AG04449 (cell line): ENCODE measurements at regions not wholly inside any gene's neighbourhood (a gene's known extent, or its start where the extent isn't known, plus 50 kb on each side); places are given as distances from the start of the nearest gene placed in this dataset.

Source experiments
- CTCF ChIA-PET: fragments of 350-600 bp; formaldehyde crosslinking; extraction: SDS; loops from one replicate; lab custom pipeline; 2021; ENCODE audit warnings: antibody characterized with exemption; lab: Yijun Ruan, JAX
- POLR2A ChIA-PET: fragments of 400-600, 350-600 bp; formaldehyde crosslinking; extraction: SDS; loops from one replicate; lab custom pipeline; 2020; ENCODE audit warnings: antibody characterized with exemption, inconsistent platforms; lab: Yijun Ruan, JAX
- DNase-seq: peaks from one replicate; pipeline ENCODE4 v3.0.0-alpha.2; 2010; ENCODE audit warnings: low read depth, low spot score
- H3K4me3 ChIP-seq: 2 replicates; pipeline ENCODE4 v1.5.1; 2011; ENCODE audit warnings: low read depth, mild to moderate bottlenecking, control low read depth, low read length
- CTCF ChIP-seq: IDR thresholded peaks from one replicate; pipeline ENCODE4 v1.5.1; 2011; ENCODE audit warnings: mild to moderate bottlenecking, moderate library complexity, low read length, control low read depth, inconsistent platforms; ENCODE audit not compliant: insufficient read depth; ENCODE audit errors: missing control alignments

DNA sequence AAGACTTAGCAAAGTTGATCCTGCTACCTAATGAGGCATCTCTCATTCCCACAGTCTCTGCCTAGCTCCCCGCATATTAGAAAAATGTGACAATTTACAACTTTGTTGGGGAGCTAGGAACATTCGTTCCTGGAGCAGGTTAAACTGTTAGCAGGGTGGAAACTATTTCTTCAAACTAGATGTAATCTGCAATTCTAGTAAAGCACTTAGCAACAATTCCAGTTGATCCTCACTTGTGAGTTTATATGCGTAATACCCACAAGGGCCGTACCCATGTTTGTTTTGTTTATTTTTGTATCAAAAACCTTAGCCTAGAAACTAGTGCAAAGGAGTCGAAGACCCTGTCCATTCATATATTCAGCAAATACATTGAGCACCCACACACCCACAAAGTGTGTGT, 175.8 kb upstream of the DMAC1 start:
- ChIA-PET POLR2A (no interaction called here), CTCF (no interaction called here)
- TF ChIP-seq CTCF, result no peak

GRCh38 chr9:7974335-7974960, 174.9 kb upstream of the DMAC1 start:
- CTCF ChIA-PET, result no interaction called here
- POLR2A ChIA-PET, result no interaction called here
- no peak for TF ChIP-seq CTCF
- DNase-seq, result no peak
- H3K4me3 ChIP-seq, result no peak overlapping the region

More for the DNA sequence above, 175.8 kb upstream of the DMAC1 start:
- no peak for DNase-seq
- H3K4me3 ChIP-seq, result no peak overlapping the region

DNA sequence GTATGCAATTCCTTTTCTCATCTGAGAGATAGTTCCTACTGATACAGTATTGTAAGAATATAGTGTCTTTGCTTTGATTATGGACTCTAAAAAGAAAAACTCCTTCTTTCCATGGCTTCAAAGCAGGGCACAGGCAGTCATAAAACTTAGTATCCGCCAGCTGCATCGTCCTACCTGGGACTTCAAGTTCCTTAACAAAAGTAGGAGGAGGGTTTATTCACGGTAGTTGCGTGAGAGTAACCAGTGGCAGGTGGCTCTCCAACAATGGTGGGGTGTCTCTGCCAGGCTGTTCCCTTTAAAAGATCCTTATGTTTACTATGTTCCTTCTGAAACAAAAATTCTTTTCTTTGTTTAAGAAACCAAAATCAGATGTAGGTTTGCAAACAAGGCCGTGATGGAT, 173.5 kb upstream of the DMAC1 start:
- CTCF ChIA-PET, result no interaction called here
- no peak for DNase-seq
- no peak for TF ChIP-seq CTCF
- H3K4me3 ChIP-seq, result no peak overlapping the region
- POLR2A ChIA-PET, result no interaction called here

DNA sequence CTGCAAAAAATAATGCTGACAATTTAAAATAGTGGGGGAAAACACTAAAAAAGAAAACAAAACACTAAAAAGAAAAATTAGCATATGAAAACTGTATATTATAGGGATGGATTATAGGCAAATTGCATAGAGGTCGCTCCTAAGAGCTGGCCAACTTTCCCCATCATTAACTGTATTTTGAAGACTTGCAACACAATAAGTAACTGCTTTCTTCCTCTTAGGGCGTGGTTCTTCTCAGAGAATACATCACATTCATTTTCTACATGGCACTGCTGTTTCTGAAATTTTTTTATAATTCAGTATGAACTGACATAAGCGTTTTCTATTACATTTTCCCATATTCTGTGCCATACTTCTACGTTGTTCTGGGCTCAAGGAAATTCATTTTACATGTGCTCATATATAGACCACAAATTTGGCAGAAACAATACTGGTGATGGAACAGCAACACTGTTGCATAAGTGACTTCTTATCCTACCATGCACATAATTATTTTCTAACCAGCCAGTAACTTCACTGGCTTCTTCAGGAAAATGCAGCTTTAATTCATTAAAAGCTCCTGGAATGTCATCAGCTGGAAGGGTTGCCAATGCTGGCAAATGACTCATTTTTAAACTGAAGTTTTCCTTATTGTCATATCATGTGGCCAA, 171.2 kb upstream of the DMAC1 start:
- ChIA-PET POLR2A (no interaction called here), CTCF (no interaction called here)
- no peak for TF ChIP-seq CTCF
- H3K4me3 ChIP-seq, result no peak overlapping the region
- DNase-seq, result no peak

GRCh38 chr9:7968687-7969086, 169.1 kb upstream of the DMAC1 start:
- POLR2A ChIA-PET, result no interaction called here
- TF ChIP-seq CTCF, result no peak
- CTCF ChIA-PET, result no interaction called here
- DNase-seq, result no peak
- H3K4me3 ChIP-seq, result no peak overlapping the region

DNA sequence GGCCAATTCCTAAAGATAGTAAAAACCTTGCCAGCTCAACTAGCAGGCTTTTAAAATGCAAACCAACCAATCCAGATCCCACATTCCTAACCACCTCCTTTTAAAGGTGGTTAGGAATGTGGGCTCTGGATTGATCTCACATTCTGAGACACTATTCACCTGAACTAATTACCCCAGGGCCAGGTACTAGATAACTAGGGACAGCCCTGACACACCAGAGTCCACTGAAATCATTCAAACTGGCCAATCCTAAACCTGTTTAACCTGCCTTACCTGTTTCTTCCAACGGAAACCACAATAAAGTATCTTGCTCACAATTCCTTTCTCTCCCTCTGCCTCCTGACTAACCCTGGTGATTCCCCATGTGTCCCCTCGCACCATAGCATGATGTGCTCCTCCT, 168.3 kb upstream of the DMAC1 start:
- no peak for DNase-seq
- no peak overlapping the region for H3K4me3 ChIP-seq
- POLR2A ChIA-PET, result no interaction called here
- CTCF ChIA-PET, result no interaction called here
- TF ChIP-seq CTCF, result no peak
